NB4 (cell line): ENCODE measurements at regions not wholly inside any gene's neighbourhood (a gene's known extent, or its start where the extent isn't known, plus 50 kb on each side); places are given as distances from the start of the nearest gene placed in this dataset.

ENCODE experiments used
- DNase-seq: peaks from one replicate; pipeline ENCODE4 v3.0.0; 2010; ENCODE audit warnings: low read depth
- H3K4me3 ChIP-seq: one replicate; pipeline ENCODE4 v1.5.1; 2011; ENCODE audit warnings: mild to moderate bottlenecking, low read depth, low read length, moderate library complexity
- CTCF ChIP-seq: IDR thresholded peaks from one replicate; pipeline ENCODE4 v1.5.1; 2012; ENCODE audit warnings: low read depth, low read length
- MAX ChIP-seq: IDR thresholded peaks from 2 replicates; pipeline ENCODE4 v1.6.1; 2011; ENCODE audit warnings: low read depth, low read length
- MYC ChIP-seq: IDR thresholded peaks from 2 replicates; pipeline ENCODE4 v1.6.1; 2011; ENCODE audit warnings: low read depth, low read length
- POLR2A ChIP-seq: IDR thresholded peaks from 2 replicates; pipeline ENCODE4 v1.6.1; 2011; ENCODE audit warnings: mild to moderate bottlenecking; ENCODE audit not compliant: insufficient read length; ENCODE audit errors: extremely low read depth

GRCh38 chr6:14335071-14335470 is 217.5 kb downstream of the CD83 start:
- no peak for DNase-seq
- TF ChIP-seq MYC, result no peak
- no peak for TF ChIP-seq MAX
- H3K4me3 ChIP-seq, result no peak overlapping the region

- H3K4me3 ChIP-seq, result no peak overlapping the region
- DNase-seq, result peak; percentile 91
- TF ChIP-seq MAX (peak; percentile 47; the same call in 1 of the 2 replicates), MYC (peak; percentile 49), POLR2A (no peak), CTCF (no peak)
These were observed 219.6 kb downstream of the CD83 start for GRCh38 chr6:14337152-14337551.

DNA sequence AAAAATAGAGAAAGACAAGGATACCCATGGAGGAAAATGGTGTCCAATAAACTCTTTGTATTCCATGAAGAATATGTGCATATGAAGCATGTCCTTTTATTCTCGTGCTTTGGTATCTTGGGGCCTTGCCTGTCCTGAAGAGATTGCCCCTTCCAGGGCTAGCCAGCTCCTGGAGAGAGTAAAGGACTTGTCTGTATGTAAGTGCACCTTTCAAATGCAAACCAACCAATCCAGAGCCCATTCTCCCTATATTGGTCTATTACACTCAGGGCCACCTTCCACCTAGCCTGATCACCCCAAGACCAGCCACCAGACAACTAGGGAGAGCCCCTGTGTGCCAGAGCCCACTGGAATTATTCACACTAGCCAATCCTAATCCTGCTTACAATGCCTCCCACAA is 221.6 kb downstream of the CD83 start:
- TF ChIP-seq MAX (no peak), MYC (no peak), CTCF (no peak), POLR2A (no peak)

GRCh38 chr6:14339711-14340584 is 222.4 kb downstream of the CD83 start:
- no peak overlapping the region for H3K4me3 ChIP-seq
- DNase-seq, result peak; percentile 46
- no peak for TF ChIP-seq MAX
- no peak for TF ChIP-seq MYC
- TF ChIP-seq POLR2A, result no peak
- no peak for TF ChIP-seq CTCF

More for the DNA sequence above, 221.6 kb downstream of the CD83 start:
- DNase-seq, result no peak
- H3K4me3 ChIP-seq, result no peak overlapping the region

- TF ChIP-seq MAX, result no peak
- TF ChIP-seq POLR2A, result no peak
- TF ChIP-seq CTCF, result no peak
- no peak for TF ChIP-seq MYC
- DNase-seq, result no peak
- no peak overlapping the region for H3K4me3 ChIP-seq
These were observed 226.9 kb downstream of the CD83 start for GRCh38 chr6:14344486-14344885.

DNA sequence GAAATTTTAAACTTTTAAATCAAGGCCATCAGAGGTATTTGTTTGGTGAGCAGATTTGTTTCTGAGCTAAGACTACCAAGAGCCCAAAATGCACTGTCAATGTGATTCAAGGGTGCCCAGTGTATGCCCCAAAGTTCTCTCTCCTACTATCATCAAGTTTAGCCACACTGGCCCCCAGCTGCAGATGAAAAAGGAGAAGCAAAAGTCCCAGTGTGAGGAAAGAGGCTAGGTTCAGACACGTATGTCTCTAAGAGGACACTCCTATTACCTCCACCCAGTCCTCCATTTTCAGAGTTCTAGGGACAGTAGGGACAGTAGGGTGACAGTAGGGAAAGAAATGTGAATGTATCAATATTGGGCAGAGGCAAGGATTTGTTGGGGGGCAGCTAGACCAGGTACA is 230.8 kb downstream of the CD83 start:
- peak; percentile 52 for DNase-seq
- TF ChIP-seq MYC (no peak), POLR2A (no peak), MAX (no peak), CTCF (no peak)
- H3K4me3 ChIP-seq, result no peak overlapping the region
